ENCODE measurements at regions not wholly inside any gene's neighbourhood (a gene's known extent, or its start where the extent isn't known, plus 50 kb on each side); places are given as distances from the start of the nearest gene placed in this dataset.

DNA sequence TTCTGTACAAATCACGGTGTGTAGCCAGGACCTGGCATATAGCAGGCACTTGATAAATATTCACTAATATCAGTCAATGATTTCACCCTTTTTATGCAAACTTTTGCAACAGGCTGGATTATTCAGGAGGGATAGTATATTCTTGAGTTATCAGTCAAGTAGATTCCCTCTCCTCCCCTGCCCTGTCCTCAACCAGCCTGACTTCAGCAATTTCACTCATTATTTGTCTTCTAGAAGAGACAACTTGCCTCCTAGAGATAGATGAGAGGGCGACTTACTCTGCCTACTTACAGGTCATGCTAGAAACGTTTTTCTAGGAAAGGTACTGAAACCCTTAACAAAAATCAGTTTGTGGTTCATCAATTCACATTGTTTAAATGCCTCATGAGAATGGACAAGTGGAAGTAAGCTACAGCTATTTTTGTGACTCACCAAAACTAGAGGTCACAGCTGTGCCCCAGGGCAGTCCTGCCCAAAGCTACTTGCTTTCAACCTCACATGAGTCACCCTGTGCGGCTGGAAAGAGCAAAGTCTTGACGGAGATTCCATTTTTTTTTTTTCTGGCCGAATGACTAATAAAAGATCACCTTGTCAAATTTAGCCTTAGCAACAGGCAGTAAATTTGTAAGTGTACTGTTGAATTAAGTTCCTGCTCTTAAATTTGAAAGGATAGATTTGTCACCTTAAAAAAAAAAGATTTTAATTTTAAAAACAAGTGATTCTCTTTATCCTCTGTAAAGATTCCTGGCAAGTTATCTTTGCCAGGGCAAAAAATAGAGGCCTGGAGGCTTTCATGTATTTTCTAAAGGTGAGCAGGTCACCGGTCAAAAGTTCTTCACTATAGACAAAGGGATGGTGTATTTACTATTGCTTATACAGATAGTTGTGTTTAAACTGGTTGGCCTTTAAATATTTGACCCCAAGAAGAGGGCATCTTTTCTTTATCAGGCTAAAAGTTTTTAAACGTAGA, 109.0 kb upstream of the SLC35G4 start:
- TF ChIP-seq, protein P1, sequence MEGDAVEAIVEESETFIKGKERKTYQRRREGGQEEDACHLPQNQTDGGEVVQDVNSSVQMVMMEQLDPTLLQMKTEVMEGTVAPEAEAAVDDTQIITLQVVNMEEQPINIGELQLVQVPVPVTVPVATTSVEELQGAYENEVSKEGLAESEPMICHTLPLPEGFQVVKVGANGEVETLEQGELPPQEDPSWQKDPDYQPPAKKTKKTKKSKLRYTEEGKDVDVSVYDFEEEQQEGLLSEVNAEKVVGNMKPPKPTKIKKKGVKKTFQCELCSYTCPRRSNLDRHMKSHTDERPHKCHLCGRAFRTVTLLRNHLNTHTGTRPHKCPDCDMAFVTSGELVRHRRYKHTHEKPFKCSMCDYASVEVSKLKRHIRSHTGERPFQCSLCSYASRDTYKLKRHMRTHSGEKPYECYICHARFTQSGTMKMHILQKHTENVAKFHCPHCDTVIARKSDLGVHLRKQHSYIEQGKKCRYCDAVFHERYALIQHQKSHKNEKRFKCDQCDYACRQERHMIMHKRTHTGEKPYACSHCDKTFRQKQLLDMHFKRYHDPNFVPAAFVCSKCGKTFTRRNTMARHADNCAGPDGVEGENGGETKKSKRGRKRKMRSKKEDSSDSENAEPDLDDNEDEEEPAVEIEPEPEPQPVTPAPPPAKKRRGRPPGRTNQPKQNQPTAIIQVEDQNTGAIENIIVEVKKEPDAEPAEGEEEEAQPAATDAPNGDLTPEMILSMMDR (IDR thresholded peaks at IDR 0.05; ENCODE audit: insufficient read depth, missing control alignments) = no peak
- no peak for FAIRE-seq

DNA sequence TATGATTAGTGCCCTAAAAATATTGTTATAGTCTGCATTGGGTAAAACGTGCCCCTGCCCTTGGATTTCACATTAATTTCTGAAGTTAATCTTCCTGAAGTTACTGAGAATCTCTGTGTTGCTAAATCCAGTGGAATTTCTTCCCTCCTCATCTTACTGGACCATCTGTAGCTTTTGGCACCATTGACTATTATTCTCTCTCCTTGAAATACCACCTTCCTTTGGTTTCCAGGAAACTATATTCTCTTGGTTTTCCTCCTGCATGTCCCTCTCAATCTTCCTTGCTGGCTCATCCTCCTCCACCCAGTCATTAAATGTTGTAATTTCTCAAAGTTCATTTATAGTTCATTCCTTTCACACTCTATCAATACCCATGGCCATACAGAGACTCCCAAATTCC, 110.6 kb upstream of the SLC35G4 start:
- TF ChIP-seq, protein P1 (IDR thresholded peaks at IDR 0.05; ENCODE audit: insufficient read depth, missing control alignments) = no peak
- no peak for FAIRE-seq
- DNase-seq (ENCODE audit: insufficient read length, low spot score) = no peak

More for the DNA sequence above, 109.0 kb upstream of the SLC35G4 start:
- no peak for DNase-seq (ENCODE audit: insufficient read length, low spot score)

DNA sequence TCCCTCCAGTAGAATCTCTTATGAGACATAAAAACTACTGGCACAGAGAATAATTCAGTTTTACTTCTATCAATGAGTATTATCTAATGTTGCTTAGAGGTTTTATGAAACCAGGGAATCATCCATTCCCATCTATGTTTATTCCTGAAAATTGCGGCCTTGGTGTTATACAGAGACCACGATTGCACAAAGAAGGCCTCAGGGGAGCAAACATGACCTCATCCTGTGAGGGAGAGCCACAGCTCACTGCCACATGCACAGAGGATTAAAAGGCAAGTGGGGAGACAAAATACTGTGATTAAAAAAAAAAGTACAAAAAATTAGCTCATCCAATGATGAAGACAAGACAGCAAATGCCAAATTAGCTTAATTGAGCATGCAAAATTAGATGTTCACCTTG, 111.8 kb upstream of the SLC35G4 start:
- FAIRE-seq = no peak
- TF ChIP-seq, protein P1 (IDR thresholded peaks at IDR 0.05; ENCODE audit: insufficient read depth, missing control alignments) = no peak
- DNase-seq (ENCODE audit: insufficient read length, low spot score) = no peak

DNA sequence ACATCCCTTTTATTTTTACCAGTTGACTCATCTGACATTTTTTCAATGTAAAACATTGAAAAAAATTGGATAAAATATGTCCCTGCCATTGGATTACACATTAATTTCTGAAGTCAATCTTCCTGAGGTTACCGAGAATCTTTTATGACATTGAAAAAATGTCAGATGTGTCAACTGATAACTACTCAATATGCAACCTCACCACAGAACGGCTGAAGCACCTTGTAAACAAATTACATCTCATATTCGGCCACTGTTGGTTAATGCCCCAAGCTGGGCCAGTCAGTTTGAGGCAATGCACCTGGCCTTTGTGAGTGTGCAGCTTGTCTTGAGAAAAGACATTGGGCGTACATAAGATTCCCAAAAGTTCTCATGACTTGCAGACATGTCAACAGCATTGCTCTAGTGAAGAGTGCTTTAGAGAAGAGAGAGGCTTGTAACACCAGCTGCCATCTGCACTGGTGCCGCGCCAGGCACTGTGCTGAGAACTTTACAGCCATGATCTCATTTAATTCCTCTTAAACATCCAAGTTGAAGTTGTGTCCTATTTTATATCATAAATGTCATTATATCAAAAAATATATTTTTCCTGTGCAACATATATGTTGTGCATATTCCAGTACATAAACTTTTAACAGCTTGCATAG, 112.7 kb upstream of the SLC35G4 start:
- DNase-seq (ENCODE audit: insufficient read length, low spot score) = no peak
- TF ChIP-seq, protein P1 (IDR thresholded peaks at IDR 0.05; ENCODE audit: insufficient read depth, missing control alignments) = no peak
- no peak for FAIRE-seq

DNA sequence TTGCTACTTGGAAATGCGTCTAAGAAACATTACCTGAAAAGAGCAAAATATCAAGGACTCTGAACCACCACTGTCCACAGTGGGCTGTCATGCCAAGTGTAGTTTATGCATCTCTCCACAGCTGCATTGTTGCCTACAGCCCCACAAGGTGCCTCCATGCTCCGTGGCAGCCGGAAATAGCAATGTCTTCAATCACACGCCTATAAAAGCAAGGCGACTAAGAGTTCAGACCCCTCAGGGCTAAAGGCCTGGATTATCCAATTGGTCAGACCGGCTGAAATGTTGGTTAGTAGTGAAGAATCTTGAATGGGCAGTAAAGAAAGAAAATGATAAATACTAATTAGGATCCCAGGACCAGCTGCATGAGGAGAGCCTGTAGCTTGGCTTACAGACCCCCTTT, 114.0 kb upstream of the SLC35G4 start:
- no peak for FAIRE-seq

DNA sequence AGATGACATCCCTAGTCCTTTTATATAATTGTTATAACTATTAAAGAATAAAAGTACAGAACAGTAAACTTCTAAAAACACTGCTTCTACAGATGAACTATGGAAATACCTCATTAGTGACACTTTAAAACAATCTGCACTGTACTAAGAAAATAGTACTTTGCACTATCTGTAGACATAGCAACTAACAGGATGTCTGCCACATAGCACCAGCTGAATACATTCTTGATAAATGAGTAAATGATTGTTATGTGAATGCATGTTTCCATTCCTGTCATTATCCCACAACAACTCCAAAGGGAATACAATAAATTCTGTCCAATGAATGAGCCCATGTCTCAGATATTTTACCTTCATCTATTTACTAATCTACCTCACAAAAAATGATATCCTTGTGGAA, 115.3 kb upstream of the SLC35G4 start:
- TF ChIP-seq, protein P1 (IDR thresholded peaks at IDR 0.05; ENCODE audit: insufficient read depth, missing control alignments) = no peak
- DNase-seq (ENCODE audit: insufficient read length, low spot score) (no peak), FAIRE-seq (no peak)

More for the DNA sequence above, 114.0 kb upstream of the SLC35G4 start:
- TF ChIP-seq, protein P1 (IDR thresholded peaks at IDR 0.05; ENCODE audit: insufficient read depth, missing control alignments) = no peak
- DNase-seq (ENCODE audit: insufficient read length, low spot score) = no peak
